Right ventricle myocardium superior (tissue), 1 donor: ENCODE measurements at regions not wholly inside any gene's neighbourhood (a gene's known extent, or its start where the extent isn't known, plus 50 kb on each side); places are given as distances from the start of the nearest gene placed in this dataset.

Experiments
- ATAC-seq: fragments of 200-7000 bp; cut with Tn5 transposase; one replicate; pipeline ENCODE4 v1.9.1; 2020; ENCODE audit warnings: mild to moderate bottlenecking; ENCODE audit not compliant: poor library complexity
- DNase-seq: peaks from one replicate; pipeline ENCODE4 v3.0.0-alpha.2; 2020
- intact Hi-C: fragments of 100-400 bp; cut with DNase I; formaldehyde crosslinking; loops from one replicate; pipeline ENCODE4 v1.11.2; 2022
- donor health status: DM: no; HTN: yes; CAD: no; lungs with severe emphysema.

- no peak for DNase-seq
- ATAC-seq: no peak
- intact Hi-C loops: no loop called here
Observed at GRCh38 chr21:20701235-20701634, 297.0 kb upstream of the NCAM2 start.

DNA sequence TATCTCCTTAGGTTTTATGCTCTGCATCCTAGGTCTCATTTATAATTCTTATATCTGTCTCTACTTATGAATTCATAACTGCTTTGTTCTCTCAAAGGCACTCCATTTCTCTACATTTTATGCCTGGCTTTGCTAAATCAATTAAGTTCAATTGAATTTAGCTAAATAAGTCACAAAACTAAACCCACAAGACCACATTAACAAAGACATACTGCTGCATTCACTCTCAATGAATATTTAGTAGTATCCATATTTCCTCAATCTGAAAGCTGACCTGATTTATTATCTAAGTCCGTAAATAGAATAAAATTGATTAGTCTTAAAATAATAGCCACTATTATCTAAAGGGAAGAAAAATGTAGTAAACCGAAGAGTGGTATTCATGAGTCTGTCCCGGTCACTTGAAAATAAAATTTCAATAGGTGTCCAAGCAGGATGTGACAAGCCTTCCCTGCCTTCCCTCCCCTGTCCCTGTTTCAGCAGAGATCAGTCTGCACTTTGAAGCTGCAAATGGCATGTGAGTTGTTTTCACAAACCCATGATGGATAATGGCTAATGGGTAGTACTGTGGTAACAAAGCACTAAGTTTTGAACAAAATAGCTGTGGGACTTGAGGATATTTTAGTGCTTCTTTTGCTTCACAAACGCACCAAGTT, 295.0 kb upstream of the NCAM2 start:
- DNase-seq: no peak
- ATAC-seq: no peak
- intact Hi-C loops: no loop called here

GRCh38 chr21:20720623-20721022, 277.6 kb upstream of the NCAM2 start:
- intact Hi-C loops: no loop called here
- DNase-seq: no peak
- ATAC-seq: no peak

- ATAC-seq (no peak), DNase-seq (no peak)
- intact Hi-C loops: no loop called here
Observed at GRCh38 chr21:20721151-20721550, 277.1 kb upstream of the NCAM2 start.

GRCh38 chr21:20728691-20729090, 269.5 kb upstream of the NCAM2 start:
- DNase-seq (no peak), ATAC-seq (no peak)
- intact Hi-C loops: no loop called here

DNA sequence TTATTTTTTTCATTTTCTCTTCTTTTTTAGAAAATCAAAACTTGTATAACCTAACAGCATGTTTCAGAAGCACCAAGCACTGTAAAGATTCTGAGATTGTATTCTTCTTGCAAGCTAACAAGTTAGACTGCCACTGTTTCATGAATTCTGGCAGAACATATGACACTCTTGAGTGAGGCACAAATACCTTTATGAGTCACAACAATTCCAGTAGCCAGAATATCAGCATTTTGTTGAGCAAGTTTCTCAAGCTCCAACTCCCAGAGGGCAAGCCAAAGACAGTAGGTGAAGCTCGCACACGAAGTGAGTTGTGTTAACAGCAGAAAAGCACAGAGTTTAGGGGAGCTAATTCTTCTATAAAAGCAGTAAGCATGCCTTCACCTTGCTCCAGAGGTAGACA, 268.8 kb upstream of the NCAM2 start:
- intact Hi-C loops: no loop called here
- no peak for DNase-seq
- no peak for ATAC-seq

- DNase-seq (no peak), ATAC-seq (no peak)
- intact Hi-C loops: no loop called here
Observed at GRCh38 chr21:20730441-20730840, 267.8 kb upstream of the NCAM2 start.

GRCh38 chr21:20735257-20735656, 263.0 kb upstream of the NCAM2 start:
- DNase-seq (no peak), ATAC-seq (no peak)
- intact Hi-C loops: no loop called here

DNA sequence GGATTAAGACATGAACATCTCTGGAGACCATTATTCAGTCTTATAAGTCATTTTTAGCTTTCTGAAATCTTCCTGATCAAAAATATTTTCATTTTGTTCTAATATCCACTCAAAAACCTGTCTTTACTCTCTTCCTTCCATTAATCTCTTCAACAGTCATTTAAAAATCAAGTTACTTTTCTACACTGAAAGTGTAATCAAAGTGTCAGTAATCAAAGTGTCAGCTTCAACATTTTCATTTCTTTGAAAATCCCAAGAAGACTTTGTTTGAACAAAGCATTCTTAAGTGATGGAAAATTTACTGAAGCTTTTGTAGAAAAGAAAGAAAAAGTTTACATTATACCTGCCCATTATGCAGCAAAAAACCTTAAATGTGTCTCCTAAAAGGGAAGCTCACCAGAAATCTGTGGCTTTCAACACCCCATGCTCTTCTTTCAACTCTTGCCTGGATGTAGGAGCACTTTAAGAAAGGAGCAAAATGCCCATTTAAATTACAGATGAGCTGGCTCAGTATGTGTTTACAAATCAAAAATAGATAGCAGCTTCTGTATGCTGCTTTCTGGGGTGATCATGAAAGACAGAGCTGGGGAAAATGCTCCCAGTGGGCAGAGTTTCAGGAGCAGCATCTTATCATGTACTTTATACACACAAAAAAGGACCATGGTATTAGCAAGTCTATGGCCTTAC, 260.8 kb upstream of the NCAM2 start:
- DNase-seq (no peak), ATAC-seq (no peak)
- intact Hi-C loops: no loop called here

DNA sequence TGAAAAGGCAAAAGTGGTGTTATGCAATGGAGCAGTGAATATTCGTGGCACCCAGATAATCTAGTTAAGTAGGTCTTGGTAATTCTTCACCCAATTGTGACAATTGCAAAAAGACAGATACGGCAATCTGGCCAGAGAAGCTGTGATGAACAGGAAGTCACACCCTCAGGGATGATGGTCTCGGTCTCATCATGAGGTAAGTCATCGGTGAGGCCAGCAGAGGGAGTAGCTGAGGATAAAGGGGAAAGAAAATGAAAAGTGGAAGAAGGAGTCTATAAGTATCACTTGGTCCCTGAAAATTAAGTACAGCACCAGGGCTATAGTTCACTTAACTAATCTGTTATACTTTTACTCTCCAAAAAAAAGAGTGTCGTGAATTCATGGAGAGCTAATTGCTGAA, 258.8 kb upstream of the NCAM2 start:
- ATAC-seq (no peak), DNase-seq (no peak)
- intact Hi-C loops: no loop called here

DNA sequence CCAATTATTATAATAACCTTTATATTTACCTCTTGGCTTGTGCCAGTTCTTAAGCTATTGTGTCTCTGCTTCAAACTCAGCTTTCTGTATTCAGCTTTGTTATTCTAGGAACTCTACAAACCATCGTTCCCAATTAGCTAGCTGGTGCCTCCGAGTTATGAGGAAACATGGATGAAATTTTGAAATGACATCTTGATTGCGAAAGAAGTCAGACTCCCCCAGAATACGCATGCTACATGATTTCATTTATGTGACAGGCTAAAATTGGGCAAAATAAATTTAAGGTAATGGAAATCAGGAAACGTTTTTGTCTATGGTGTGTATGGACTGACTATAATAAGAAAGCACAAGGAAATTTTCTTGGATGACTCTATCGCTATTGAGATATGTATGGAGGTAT, 256.8 kb upstream of the NCAM2 start:
- DNase-seq (no peak), ATAC-seq (no peak)
- intact Hi-C loops: no loop called here

- DNase-seq (no peak), ATAC-seq (no peak)
- intact Hi-C loops: no loop called here
Observed at GRCh38 chr21:20760221-20760620, 238.0 kb upstream of the NCAM2 start.

- intact Hi-C loops: no loop called here
- ATAC-seq: no peak
Observed at GRCh38 chr21:20774737-20775136, 223.5 kb upstream of the NCAM2 start.

GRCh38 chr21:20779321-20779720, 218.9 kb upstream of the NCAM2 start:
- intact Hi-C loops: no loop called here
- ATAC-seq (no peak), DNase-seq (no peak)

More at GRCh38 chr21:20774737-20775136, 223.5 kb upstream of the NCAM2 start:
- DNase-seq: no peak

DNA sequence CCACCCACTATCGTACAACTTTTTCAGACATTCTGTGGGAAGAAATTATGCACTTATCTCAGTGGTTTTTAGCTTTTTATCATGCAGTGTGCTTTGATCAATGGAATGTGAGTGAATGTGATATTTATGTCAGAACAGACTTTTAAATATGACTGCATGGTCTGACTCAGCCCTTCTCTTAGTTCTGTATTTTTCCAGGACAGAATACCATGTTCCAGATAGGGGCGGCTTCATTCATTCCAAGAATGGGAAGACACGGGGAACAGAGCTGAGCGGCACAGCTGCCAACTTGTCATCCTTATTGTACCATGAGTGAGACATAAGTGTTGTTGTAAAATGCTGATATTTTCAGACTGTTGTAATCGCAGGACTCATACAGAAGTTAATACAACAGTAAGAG, 214.6 kb upstream of the NCAM2 start:
- ATAC-seq (no peak), DNase-seq (no peak)
- intact Hi-C loops: no loop called here

DNA sequence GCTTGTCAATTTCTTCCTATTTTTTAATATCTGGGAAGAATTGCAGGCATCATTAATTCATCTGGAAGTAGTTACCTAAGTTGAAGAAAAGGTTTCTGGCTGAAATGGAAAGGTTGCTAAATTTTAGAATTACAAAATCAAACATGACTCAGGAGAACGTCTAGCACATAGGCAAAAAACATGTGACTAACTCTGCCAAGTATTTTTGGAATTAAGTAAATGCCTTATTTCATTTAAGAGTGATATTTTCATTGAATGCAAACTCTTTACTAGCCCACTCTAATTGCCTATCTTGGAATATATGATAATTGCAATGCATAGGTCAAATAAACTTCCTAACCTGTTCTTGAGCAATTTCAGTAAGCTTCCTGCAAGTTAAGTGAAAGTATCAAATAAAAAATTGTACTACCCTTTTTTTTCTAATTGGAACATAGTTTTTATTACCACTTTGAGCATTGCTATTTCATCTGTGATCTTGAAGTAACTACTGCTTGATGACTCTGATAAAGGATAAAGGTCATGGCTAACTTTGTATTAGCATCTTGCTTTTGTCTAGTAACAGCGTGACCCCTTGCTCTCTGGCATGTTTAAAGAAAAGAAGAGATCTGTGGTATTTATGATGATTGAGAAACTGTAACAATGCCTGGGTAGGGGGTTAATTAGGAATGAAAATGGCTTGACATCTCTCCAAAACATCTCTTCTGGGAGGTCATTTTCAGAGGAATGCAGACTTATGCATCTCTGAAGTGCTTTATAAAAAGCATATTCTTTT, 208.3 kb upstream of the NCAM2 start:
- intact Hi-C loops: no loop called here
- ATAC-seq (no peak), DNase-seq (no peak)

DNA sequence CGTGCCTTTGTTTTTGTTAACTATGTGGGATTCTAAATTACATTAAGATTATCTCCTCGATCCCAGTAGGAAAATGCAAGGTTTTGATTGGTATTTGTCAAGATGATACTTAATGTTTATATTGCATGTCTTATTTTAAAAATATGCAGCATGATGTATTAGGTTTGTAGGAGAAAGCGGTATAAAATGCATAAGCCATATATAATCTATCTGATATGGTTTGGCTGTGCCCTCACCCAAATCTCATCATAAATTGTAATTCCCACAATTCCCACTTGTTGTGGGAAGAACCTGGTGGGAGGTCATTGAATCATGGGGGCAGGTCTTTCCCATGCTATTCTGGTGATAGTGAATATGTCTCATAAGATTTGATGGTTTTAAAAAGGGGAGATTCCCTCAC, 198.1 kb upstream of the NCAM2 start:
- no peak for ATAC-seq
- intact Hi-C loops: no loop called here

DNA sequence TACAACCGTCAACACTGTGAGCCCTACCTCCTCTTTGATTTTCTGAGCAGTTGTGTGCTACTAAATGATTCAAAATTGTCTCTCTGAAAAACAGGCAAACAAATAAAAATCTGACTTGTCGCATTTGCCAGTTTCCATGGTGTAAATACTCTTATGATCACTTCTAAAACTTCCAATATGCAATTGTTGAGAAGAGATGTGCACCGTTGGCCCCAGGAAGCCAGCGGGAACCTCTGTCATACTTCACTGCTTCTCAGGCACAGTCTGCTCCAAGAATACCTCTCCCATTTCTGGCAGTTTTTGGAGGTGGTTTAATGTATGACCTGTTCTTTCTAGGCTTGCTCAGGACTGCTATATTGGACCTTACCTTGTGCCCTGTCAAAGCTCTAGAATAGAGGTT, 196.0 kb upstream of the NCAM2 start:
- DNase-seq (no peak), ATAC-seq (no peak)
- intact Hi-C loops: no loop called here

More for the DNA sequence above, 198.1 kb upstream of the NCAM2 start:
- no peak for DNase-seq

GRCh38 chr21:20802631-20803260, 195.5 kb upstream of the NCAM2 start:
- intact Hi-C loops: no loop called here
- ATAC-seq (no peak), DNase-seq (no peak)

GRCh38 chr21:20811702-20812101, 186.5 kb upstream of the NCAM2 start:
- DNase-seq (no peak), ATAC-seq (no peak)
- intact Hi-C loops: no loop called here
